SK-N-SH (cell line): ENCODE measurements at regions not wholly inside any gene's neighbourhood (a gene's known extent, or its start where the extent isn't known, plus 50 kb on each side); places are given as distances from the start of the nearest gene placed in this dataset.

ENCODE experiments used
- CTCF ChIA-PET: fragments of 300-600, 350-600 bp; formaldehyde crosslinking; extraction: SDS; loops from one replicate; lab custom pipeline; 2021; lab: Yijun Ruan, JAX
- POLR2A ChIA-PET: fragments of 350-600 bp; sonication (Branson Sonifier 250); formaldehyde crosslinking; extraction: SDS; loops from one replicate; lab custom pipeline; 2020; ENCODE audit warnings: antibody characterized with exemption, inconsistent platforms; lab: Yijun Ruan, JAX
- DNase-seq: peaks from one replicate; pipeline ENCODE4 v3.0.0; 2012
- H2AFZ ChIP-seq: fragments of 200-600 bp; sonication (generic); 2 replicates; pipeline ENCODE4 v1.8.1; 2016; ENCODE audit warnings: antibody characterized with exemption, mild to moderate bottlenecking, low read depth
- H3F3A ChIP-seq: fragments of 200-600 bp; sonication (generic); replicated peaks from 2 replicates; pipeline ENCODE3; 2016; ENCODE audit warnings: antibody characterized with exemption, mild to moderate bottlenecking; ENCODE audit not compliant: insufficient read depth
- H3K27ac ChIP-seq, 2 experiments: fragments of 200-500 bp in 1 of 2; fragments of 200-600 bp in 1 of 2; sonication (Bioruptor generic) in 1 of 2; sonication (generic), shearing (Covaris generic) in 1 of 2; 2 replicates each; pipeline versions ENCODE4 v1.5.1 to v1.6.1; 2014 to 2016; ENCODE audit warnings: low read depth in 2 of 2, inconsistent platforms in 1 of 2, low read length in 1 of 2, mild to moderate bottlenecking in 1 of 2, mixed read lengths in 1 of 2
- H3K27me3 ChIP-seq: fragments of 200-600 bp; sonication (generic), shearing (Covaris generic); 2 replicates; pipeline ENCODE4 v1.6.1; 2016; ENCODE audit warnings: mixed run types; ENCODE audit not compliant: insufficient read depth
- H3K36me3 ChIP-seq, 2 experiments: fragments of 200-500 bp in 1 of 2; fragments of 200-600 bp in 1 of 2; sonication (Bioruptor generic) in 1 of 2; sonication (generic) in 1 of 2; replicated peaks in 1 of 2; 2 replicates each; pipeline versions ENCODE3 to v1.5.1; 2014 to 2016; ENCODE audit warnings: low read length in 1 of 2, mild to moderate bottlenecking in 1 of 2; ENCODE audit not compliant: insufficient read depth in 2 of 2, control insufficient read depth in 1 of 2
- H3K4me1 ChIP-seq, 2 experiments: fragments of 200-500 bp in 1 of 2; fragments of 200-600 bp in 1 of 2; sonication (Bioruptor generic) in 1 of 2; sonication (generic), shearing (Covaris generic) in 1 of 2; 2 replicates each; pipeline versions ENCODE4 v1.5.1 to v1.6.1; 2014 to 2016; ENCODE audit warnings: low read depth in 1 of 2, low read length in 1 of 2, mixed run types in 1 of 2; ENCODE audit not compliant: insufficient read depth in 2 of 2, control insufficient read depth in 1 of 2
- H3K4me2 ChIP-seq: fragments of 200-600 bp; sonication (generic), shearing (Covaris generic); 2 replicates; pipeline ENCODE4 v1.6.1; 2017; ENCODE audit warnings: mixed run types
- H3K4me3 ChIP-seq, 2 experiments: fragments of 200-500 bp in 1 of 2; fragments of 200-600 bp in 1 of 2; sonication (Bioruptor generic) in 1 of 2; sonication (generic), shearing (Covaris generic) in 1 of 2; 2 replicates each; pipeline versions ENCODE4 v1.5.1 to v1.8.1; 2014 to 2016; ENCODE audit warnings: low read depth in 2 of 2, inconsistent platforms in 1 of 2, low read length in 1 of 2, mild to moderate bottlenecking in 1 of 2, mixed read lengths in 1 of 2, moderate library complexity in 1 of 2
- H3K79me2 ChIP-seq: fragments of 200-600 bp; sonication (generic); 2 replicates; pipeline ENCODE4 v1.8.1; 2017; ENCODE audit warnings: mild to moderate bottlenecking; ENCODE audit not compliant: insufficient read depth
- H3K9ac ChIP-seq: fragments of 200-600 bp; sonication (generic); 2 replicates; pipeline ENCODE4 v1.6.1; 2017; ENCODE audit warnings: mixed run types
- H3K9me2 ChIP-seq: fragments of 200-600 bp; sonication (generic); 2 replicates; pipeline ENCODE4 v1.6.1; 2017; ENCODE audit warnings: mixed run types
- H3K9me3 ChIP-seq: fragments of 200-600 bp; sonication (generic); 2 replicates; pipeline ENCODE4 v1.6.1; 2017; ENCODE audit warnings: mixed run types, mild to moderate bottlenecking, moderate library complexity
- H4K20me1 ChIP-seq: fragments of 200-600 bp; sonication (generic); 2 replicates; pipeline ENCODE4 v1.6.1; 2017; ENCODE audit warnings: mild to moderate bottlenecking, mixed run types; ENCODE audit not compliant: insufficient read depth
- CTCF ChIP-seq: fragments of 200-600 bp; sonication (generic); IDR thresholded peaks from 2 replicates; pipeline ENCODE4 v1.6.1; 2017; ENCODE audit warnings: antibody characterized with exemption, mild to moderate bottlenecking, moderate library complexity
- ELF1 ChIP-seq: IDR thresholded peaks from 2 replicates; pipeline ENCODE4 v1.4.0; 2012
- EP300 ChIP-seq, 2 experiments: IDR thresholded peaks; 2 replicates each; pipeline versions ENCODE4 v1.4.0 to v1.6.1; 2012; ENCODE audit warnings: borderline replicate concordance in 1 of 2, low read depth in 1 of 2, low read length in 1 of 2
- FOSL2 ChIP-seq: IDR thresholded peaks from 2 replicates; pipeline ENCODE4 v1.4.0; 2012; ENCODE audit warnings: low read depth, mild to moderate bottlenecking, moderate library complexity, borderline replicate concordance
- FOXJ3 ChIP-seq: sonication (generic); formaldehyde crosslinking; IDR thresholded peaks from 2 replicates; pipeline ENCODE4 v1.5.1; 2020; ENCODE audit warnings: mild to moderate bottlenecking, missing genetic modification reagents
- GABPA ChIP-seq: IDR thresholded peaks from 2 replicates; pipeline ENCODE4 v1.4.0; 2012; ENCODE audit warnings: low read depth, mild to moderate bottlenecking
- GATA2 ChIP-seq: sonication (generic); formaldehyde crosslinking; IDR thresholded peaks from 2 replicates; pipeline ENCODE4 v1.5.0; 2020; ENCODE audit warnings: mild to moderate bottlenecking, missing genetic modification reagents
- IRF3 ChIP-seq: fragments of 150-350 bp; IDR thresholded peaks from 2 replicates; pipeline ENCODE4 v1.6.1; 2016; ENCODE audit warnings: mild to moderate bottlenecking, low read depth, low read length
- MEF2A ChIP-seq: IDR thresholded peaks from 2 replicates; pipeline ENCODE4 v1.4.0; 2012; ENCODE audit warnings: low read depth, borderline replicate concordance
- MXI1 ChIP-seq: IDR thresholded peaks from 2 replicates; pipeline ENCODE4 v1.6.1; 2012; ENCODE audit warnings: mild to moderate bottlenecking, low read depth, low read length, improper control_type of control experiment
- NRF1 ChIP-seq: IDR thresholded peaks from 2 replicates; pipeline ENCODE4 v1.6.1; 2012; ENCODE audit warnings: low read depth, mild to moderate bottlenecking, low read length
- POLR2AphosphoS5 ChIP-seq: IDR thresholded peaks from 2 replicates; pipeline ENCODE4 v1.6.1; 2012; ENCODE audit warnings: low read depth, low read length
- REST ChIP-seq: IDR thresholded peaks from 2 replicates; pipeline ENCODE4 v1.6.1; 2012; ENCODE audit warnings: mild to moderate bottlenecking, low read depth, low read length, moderate library complexity
- TAF1 ChIP-seq: IDR thresholded peaks from 2 replicates; pipeline ENCODE4 v1.6.1; 2012; ENCODE audit warnings: low read depth, mild to moderate bottlenecking, low read length, moderate library complexity, borderline replicate concordance
- TCF12 ChIP-seq: IDR thresholded peaks from 2 replicates; pipeline ENCODE4 v1.4.0; 2012
- USF1 ChIP-seq: IDR thresholded peaks from 2 replicates; pipeline ENCODE4 v1.4.0; 2012; ENCODE audit warnings: low read depth, borderline replicate concordance
- USF2 ChIP-seq: fragments of 150-350 bp; IDR thresholded peaks from 2 replicates; pipeline ENCODE4 v1.6.1; 2017; ENCODE audit warnings: antibody characterized with exemption, low read length, low read depth, borderline replicate concordance
- YY1 ChIP-seq: IDR thresholded peaks from 2 replicates; pipeline ENCODE4 v1.4.0; 2012; ENCODE audit warnings: low read depth, mild to moderate bottlenecking
- ZBTB33 ChIP-seq: IDR thresholded peaks from 2 replicates; pipeline ENCODE4 v1.4.0; 2012; ENCODE audit warnings: low read depth, borderline replicate concordance
- WGBS: methylation state at CpG from one replicate; pipeline ENCODE4 v1.1.6; 2017; ENCODE audit warnings: low lambda C conversion rate; 5-methylcytosine and 5-hydroxymethylcytosine counted together

- no peak overlapping the region for H2AFZ ChIP-seq
- WGBS = 29% methylated on average over 2 of the region's 2 CpGs
These were observed 1719.7 kb upstream of the PIK3C3 start for GRCh38 chr18:40235323-40235722.

More at GRCh38 chr18:40235323-40235722, 1719.7 kb upstream of the PIK3C3 start:
- H3K9me2 ChIP-seq = no peaks in the 10 kb centered on the region
- H4K20me1 ChIP-seq = no peaks in the 10 kb centered on the region
- no peak for TF ChIP-seq EP300 (IDR thresholded peaks at IDR 0.05; ENCODE audit: borderline replicate concordance in 1 of 2, low read depth in 1 of 2, low read length in 1 of 2)
- no peak for TF ChIP-seq USF1
- no peak for TF ChIP-seq ZBTB33
- TF ChIP-seq ELF1 = no peak
- no peak for TF ChIP-seq MXI1
- no peak for TF ChIP-seq FOXJ3
- no peak for TF ChIP-seq GABPA
- no peak for TF ChIP-seq GATA2 (CRISPR knock-in tag)
- TF ChIP-seq TAF1 = no peak
- no peak for TF ChIP-seq FOSL2
- TF ChIP-seq IRF3 = no peak
- no peak for TF ChIP-seq MEF2A
- no peak for TF ChIP-seq REST
- no peak for TF ChIP-seq USF2
- no peak for TF ChIP-seq NRF1
- no peak for TF ChIP-seq POLR2AphosphoS5
- TF ChIP-seq CTCF = no peak
- TF ChIP-seq YY1 = no peak
- no peak for TF ChIP-seq TCF12
- TF ChIP-seq, all 33 proteins: peak for 0
- H3K4me2 ChIP-seq = no peak overlapping the region
- H3K36me3 ChIP-seq = no peaks in the 10 kb centered on the region
- H3K79me2 ChIP-seq = no peaks in the 10 kb centered on the region
- H3F3A ChIP-seq = no peaks in the 10 kb centered on the region
- no peaks in the 10 kb centered on the region; a peak in 1 of 4 replicates for H3K4me1 ChIP-seq
- H3K27me3 ChIP-seq = no peaks in the 10 kb centered on the region
- H3K9ac ChIP-seq = no peak overlapping the region
- no peak for DNase-seq
- no peak overlapping the region for H3K27ac ChIP-seq
- ChIA-PET POLR2A (no interaction called here), CTCF (no interaction called here)
- H3K9me3 ChIP-seq = no peaks in the 10 kb centered on the region
- no peak overlapping the region for H3K4me3 ChIP-seq
